HEK293 (cell line): ENCODE measurements at regions not wholly inside any gene's neighbourhood (a gene's known extent, or its start where the extent isn't known, plus 50 kb on each side); places are given as distances from the start of the nearest gene placed in this dataset.

Experiments used
- EGR2 ChIP-seq: fragments of 450-650 bp; formaldehyde crosslinking; IDR thresholded peaks from 2 replicates; pipeline ENCODE4 v1.5.1; 2016; ENCODE audit warnings: low read depth, missing biosample characterization, missing genetic modification characterization
- GLIS1 ChIP-seq: fragments of 450-650 bp; formaldehyde crosslinking; IDR thresholded peaks from 2 replicates; pipeline ENCODE4 v1.5.1; 2016; ENCODE audit warnings: missing biosample characterization, missing genetic modification characterization
- GLIS2 ChIP-seq: fragments of 450-650 bp; formaldehyde crosslinking; IDR thresholded peaks from 2 replicates; pipeline ENCODE4 v1.5.1; 2016; ENCODE audit warnings: missing biosample characterization, missing genetic modification characterization
- HOXD13 ChIP-seq: sonication (generic); formaldehyde crosslinking; IDR thresholded peaks from 2 replicates; pipeline ENCODE4 v1.8.0; 2022; ENCODE audit warnings: missing genetic modification reagents, borderline replicate concordance
- KLF1 ChIP-seq: fragments of 450-650 bp; formaldehyde crosslinking; IDR thresholded peaks from 2 replicates; pipeline ENCODE4 v1.5.1; 2016; ENCODE audit warnings: missing biosample characterization, missing genetic modification characterization
- REPIN1 ChIP-seq: fragments of 450-650 bp; formaldehyde crosslinking; IDR thresholded peaks from 2 replicates; pipeline ENCODE4 v1.5.1; 2017; ENCODE audit warnings: missing biosample characterization, missing genetic modification characterization, low read depth
- SP7 ChIP-seq: fragments of 450-650 bp; formaldehyde crosslinking; IDR thresholded peaks from 2 replicates; pipeline ENCODE4 v1.5.1; 2016; ENCODE audit warnings: missing biosample characterization, missing genetic modification characterization
- TRIM28 ChIP-seq: IDR thresholded peaks from 2 replicates; pipeline ENCODE4 v1.6.1; 2011; ENCODE audit warnings: low read length, control low read depth, borderline replicate concordance
- WT1 ChIP-seq: fragments of 450-650 bp; formaldehyde crosslinking; IDR thresholded peaks from 2 replicates; pipeline ENCODE4 v1.5.1; 2016; ENCODE audit warnings: missing biosample characterization, missing genetic modification characterization
- ZBTB7A ChIP-seq: fragments of 450-650 bp; formaldehyde crosslinking; IDR thresholded peaks from 2 replicates; pipeline ENCODE4 v1.5.1; 2016; ENCODE audit warnings: low read depth, missing biosample characterization, missing genetic modification characterization
- ZFP37 ChIP-seq: fragments of 450-650 bp; formaldehyde crosslinking; IDR thresholded peaks from 2 replicates; pipeline ENCODE4 v1.5.1; 2016; ENCODE audit warnings: missing biosample characterization, missing genetic modification characterization
- ZNF121 ChIP-seq: fragments of 450-650 bp; formaldehyde crosslinking; IDR thresholded peaks from 2 replicates; pipeline ENCODE4 v1.5.1; 2016; ENCODE audit warnings: missing biosample characterization, missing genetic modification characterization
- ZNF132 ChIP-seq: fragments of 450-650 bp; formaldehyde crosslinking; IDR thresholded peaks from 2 replicates; pipeline ENCODE4 v1.5.1; 2017; ENCODE audit warnings: missing biosample characterization, missing genetic modification characterization, borderline replicate concordance
- ZNF138 ChIP-seq: fragments of 450-650 bp; formaldehyde crosslinking; IDR thresholded peaks from 2 replicates; pipeline ENCODE4 v1.5.1; 2016; ENCODE audit warnings: missing biosample characterization, missing genetic modification characterization, borderline replicate concordance
- ZNF140 ChIP-seq: fragments of 450-650 bp; formaldehyde crosslinking; IDR thresholded peaks from 2 replicates; pipeline ENCODE4 v1.5.1; 2016; ENCODE audit warnings: missing biosample characterization, missing genetic modification characterization
- ZNF184 ChIP-seq: fragments of 450-650 bp; IDR thresholded peaks from 2 replicates; pipeline ENCODE4 v1.5.1; 2018; ENCODE audit warnings: missing biosample characterization, mild to moderate bottlenecking, missing genetic modification characterization
- ZNF2 ChIP-seq: fragments of 450-650 bp; formaldehyde crosslinking; IDR thresholded peaks from 2 replicates; pipeline ENCODE4 v1.5.1; 2016; ENCODE audit warnings: missing biosample characterization, missing genetic modification characterization
- ZNF24 ChIP-seq: fragments of 450-650 bp; formaldehyde crosslinking; IDR thresholded peaks from 2 replicates; pipeline ENCODE4 v1.5.1; 2016; ENCODE audit warnings: missing biosample characterization, missing genetic modification characterization
- ZNF292 ChIP-seq: fragments of 450-650 bp; formaldehyde crosslinking; IDR thresholded peaks from 2 replicates; pipeline ENCODE4 v1.5.1; 2016; ENCODE audit warnings: low read depth, missing biosample characterization, missing genetic modification characterization, borderline replicate concordance
- ZNF324 ChIP-seq: fragments of 450-650 bp; formaldehyde crosslinking; IDR thresholded peaks from 2 replicates; pipeline ENCODE4 v1.5.1; 2016; ENCODE audit warnings: missing biosample characterization, missing genetic modification characterization
- ZNF37A ChIP-seq: fragments of 450-650 bp; IDR thresholded peaks from 2 replicates; pipeline ENCODE4 v1.5.1; 2018; ENCODE audit warnings: missing biosample characterization, missing genetic modification characterization
- ZNF394 ChIP-seq: fragments of 450-650 bp; formaldehyde crosslinking; IDR thresholded peaks from 2 replicates; pipeline ENCODE4 v1.5.1; 2016; ENCODE audit warnings: missing biosample characterization, missing genetic modification characterization, mild to moderate bottlenecking, moderate library complexity, borderline replicate concordance
- ZNF48 ChIP-seq: fragments of 450-650 bp; formaldehyde crosslinking; IDR thresholded peaks from 2 replicates; pipeline ENCODE4 v1.5.1; 2016; ENCODE audit warnings: missing biosample characterization, missing genetic modification characterization
- ZNF488 ChIP-seq: fragments of 450-650 bp; formaldehyde crosslinking; IDR thresholded peaks from 2 replicates; pipeline ENCODE4 v1.5.1; 2016; ENCODE audit warnings: missing biosample characterization, missing genetic modification characterization
- ZNF510 ChIP-seq: fragments of 450-650 bp; formaldehyde crosslinking; IDR thresholded peaks from 2 replicates; pipeline ENCODE4 v1.5.1; 2018; ENCODE audit warnings: mild to moderate bottlenecking, missing genetic modification characterization, missing biosample characterization; ENCODE audit not compliant: insufficient replicate concordance
- ZNF529 ChIP-seq: fragments of 450-650 bp; formaldehyde crosslinking; IDR thresholded peaks from 2 replicates; pipeline ENCODE4 v1.5.1; 2017; ENCODE audit warnings: missing genetic modification characterization, missing biosample characterization; ENCODE audit not compliant: insufficient replicate concordance
- ZNF530 ChIP-seq: fragments of 450-650 bp; formaldehyde crosslinking; IDR thresholded peaks from 2 replicates; pipeline ENCODE4 v1.5.1; 2016; ENCODE audit warnings: low read depth, missing biosample characterization, missing genetic modification characterization
- ZNF664 ChIP-seq: fragments of 450-650 bp; formaldehyde crosslinking; IDR thresholded peaks from 2 replicates; pipeline ENCODE4 v1.5.1; 2016; ENCODE audit warnings: missing biosample characterization, missing genetic modification characterization
- ZNF670 ChIP-seq: fragments of 450-650 bp; formaldehyde crosslinking; IDR thresholded peaks from 2 replicates; pipeline ENCODE4 v1.5.1; 2016; ENCODE audit warnings: missing biosample characterization, missing genetic modification characterization, low read depth
- ZNF677 ChIP-seq: fragments of 450-650 bp; IDR thresholded peaks from 2 replicates; pipeline ENCODE4 v1.5.0; 2018; ENCODE audit warnings: missing biosample characterization, mild to moderate bottlenecking, missing genetic modification characterization, moderate library complexity
- ZNF707 ChIP-seq: fragments of 450-650 bp; formaldehyde crosslinking; IDR thresholded peaks from 2 replicates; pipeline ENCODE4 v1.5.1; 2016; ENCODE audit warnings: missing biosample characterization, missing genetic modification characterization
- ZNF768 ChIP-seq: fragments of 450-650 bp; formaldehyde crosslinking; IDR thresholded peaks from 2 replicates; pipeline ENCODE4 v1.5.1; 2018; ENCODE audit warnings: missing biosample characterization, mild to moderate bottlenecking, missing genetic modification characterization
- ZNF785 ChIP-seq: fragments of 450-650 bp; formaldehyde crosslinking; IDR thresholded peaks from 2 replicates; pipeline ENCODE4 v1.5.1; 2016; ENCODE audit warnings: missing biosample characterization, missing genetic modification characterization
- ZNF792 ChIP-seq: fragments of 450-650 bp; formaldehyde crosslinking; IDR thresholded peaks from 2 replicates; pipeline ENCODE4 v1.5.1; 2016; ENCODE audit warnings: missing biosample characterization, missing genetic modification characterization
- TF ChIP-seq, protein P1 (sequence below): fragments of 450-650 bp; formaldehyde crosslinking; optimal IDR thresholded peaks from 2 replicates; pipeline ENCODE3; 2016; ENCODE audit warnings: missing biosample characterization, mild to moderate bottlenecking, missing genetic modification characterization
- TF ChIP-seq, protein P2 (sequence below): fragments of 450-650 bp; formaldehyde crosslinking; IDR thresholded peaks from 2 replicates; pipeline ENCODE4 v1.5.1; 2016; ENCODE audit warnings: missing biosample characterization, missing genetic modification characterization
- TF ChIP-seq, protein P3 (sequence below): IDR thresholded peaks from 2 replicates; pipeline ENCODE4 v1.6.1; 2011; ENCODE audit warnings: mild to moderate bottlenecking, low read depth, low read length, borderline replicate concordance

DNA sequence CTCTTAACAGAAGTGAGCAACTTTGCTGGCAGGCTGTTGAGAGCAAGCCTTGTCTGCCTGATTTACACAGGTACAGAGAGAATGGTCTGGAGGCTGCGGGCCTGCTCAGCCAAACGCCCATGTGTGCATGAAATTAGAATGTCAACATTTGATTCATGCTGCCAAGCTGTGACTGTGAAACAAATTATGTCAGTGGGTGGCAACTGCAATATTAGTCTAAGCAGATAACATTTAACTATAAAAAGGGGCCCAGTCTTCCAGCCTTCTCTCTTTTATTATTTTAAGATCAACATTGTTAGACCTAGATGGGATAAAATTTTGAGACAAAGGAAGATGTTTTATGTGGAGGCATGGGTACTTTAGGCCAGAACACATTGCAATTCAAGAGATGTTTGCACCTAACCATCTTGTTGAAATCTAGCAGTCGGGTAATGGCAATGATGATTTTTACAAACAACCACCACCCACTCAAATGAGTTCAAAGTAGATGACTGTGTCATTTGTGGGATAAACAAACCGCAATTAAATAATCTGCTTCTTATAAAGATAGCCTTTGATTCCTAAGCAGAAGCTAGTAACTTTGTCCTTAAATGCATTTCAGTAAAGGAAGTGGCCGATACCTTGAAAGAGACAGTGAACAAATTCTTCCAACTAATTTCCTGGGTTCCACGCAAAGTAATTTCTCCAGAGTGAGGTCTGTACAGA lies 70.2 kb downstream of the FOXB1 start (continued):
- TF ChIP-seq ZNF488 (tag by site-specific recombination) (peak; percentile 91), ZNF324 (tag by site-specific recombination) (no peak), TRIM28 (no peak), ZNF394 (tag by site-specific recombination) (no peak), REPIN1 (no peak), ZNF664 (tag by site-specific recombination) (no peak), ZNF37A (tag by site-specific recombination) (no peak), ZNF670 (tag by site-specific recombination) (no peak), ZNF785 (no peak), EGR2 (tag by site-specific recombination) (peak; percentile 44), ZNF768 (tag by site-specific recombination) (no peak), ZNF530 (no peak), ZNF132 (tag by site-specific recombination) (no peak), ZNF121 (peak; percentile 44; the same call in 1 of the 2 replicates), ZNF24 (peak; percentile 41; the same call in 1 of the 2 replicates), ZNF140 (tag by site-specific recombination) (no peak), ZNF138 (no peak), ZNF48 (tag by site-specific recombination) (no peak), SP7 (tag by site-specific recombination) (peak; percentile 61; the same call in 1 of the 2 replicates), GLIS1 (peak; percentile 87), ZFP37 (tag by site-specific recombination) (no peak), ZNF792 (no peak), ZNF707 (no peak), WT1 (peak; percentile 56; the same call in 1 of the 2 replicates), ZNF2 (tag by site-specific recombination) (peak; percentile 83), ZBTB7A (tag by site-specific recombination) (no peak), GLIS2 (tag by site-specific recombination) (no peak), HOXD13 (CRISPR knock-in tag) (no peak), ZNF292 (tag by site-specific recombination) (no peak), KLF1 (0 out of 2 replicates have a peak, but pooled peaks have one; percentile 47), ZNF184 (tag by site-specific recombination) (no peak), ZNF529 (tag by site-specific recombination) (no peak), ZNF510 (no peak), ZNF677 (tag by site-specific recombination) (no peak)
- TF ChIP-seq, protein P1, sequence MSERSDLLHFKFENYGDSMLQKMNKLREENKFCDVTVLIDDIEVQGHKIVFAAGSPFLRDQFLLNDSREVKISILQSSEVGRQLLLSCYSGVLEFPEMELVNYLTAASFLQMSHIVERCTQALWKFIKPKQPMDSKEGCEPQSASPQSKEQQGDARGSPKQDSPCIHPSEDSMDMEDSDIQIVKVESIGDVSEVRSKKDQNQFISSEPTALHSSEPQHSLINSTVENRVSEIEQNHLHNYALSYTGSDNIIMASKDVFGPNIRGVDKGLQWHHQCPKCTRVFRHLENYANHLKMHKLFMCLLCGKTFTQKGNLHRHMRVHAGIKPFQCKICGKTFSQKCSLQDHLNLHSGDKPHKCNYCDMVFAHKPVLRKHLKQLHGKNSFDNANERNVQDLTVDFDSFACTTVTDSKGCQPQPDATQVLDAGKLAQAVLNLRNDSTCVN = no peak
- TF ChIP-seq, protein P2, sequence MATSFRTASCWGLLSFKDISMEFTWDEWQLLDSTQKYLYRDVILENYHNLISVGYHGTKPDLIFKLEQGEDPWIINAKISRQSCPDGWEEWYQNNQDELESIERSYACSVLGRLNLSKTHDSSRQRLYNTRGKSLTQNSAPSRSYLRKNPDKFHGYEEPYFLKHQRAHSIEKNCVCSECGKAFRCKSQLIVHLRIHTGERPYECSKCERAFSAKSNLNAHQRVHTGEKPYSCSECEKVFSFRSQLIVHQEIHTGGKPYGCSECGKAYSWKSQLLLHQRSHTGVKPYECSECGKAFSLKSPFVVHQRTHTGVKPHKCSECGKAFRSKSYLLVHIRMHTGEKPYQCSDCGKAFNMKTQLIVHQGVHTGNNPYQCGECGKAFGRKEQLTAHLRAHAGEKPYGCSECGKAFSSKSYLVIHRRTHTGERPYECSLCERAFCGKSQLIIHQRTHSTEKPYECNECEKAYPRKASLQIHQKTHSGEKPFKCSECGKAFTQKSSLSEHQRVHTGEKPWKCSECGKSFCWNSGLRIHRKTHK (tag by site-specific recombination) = no peak
- TF ChIP-seq, protein P3, sequence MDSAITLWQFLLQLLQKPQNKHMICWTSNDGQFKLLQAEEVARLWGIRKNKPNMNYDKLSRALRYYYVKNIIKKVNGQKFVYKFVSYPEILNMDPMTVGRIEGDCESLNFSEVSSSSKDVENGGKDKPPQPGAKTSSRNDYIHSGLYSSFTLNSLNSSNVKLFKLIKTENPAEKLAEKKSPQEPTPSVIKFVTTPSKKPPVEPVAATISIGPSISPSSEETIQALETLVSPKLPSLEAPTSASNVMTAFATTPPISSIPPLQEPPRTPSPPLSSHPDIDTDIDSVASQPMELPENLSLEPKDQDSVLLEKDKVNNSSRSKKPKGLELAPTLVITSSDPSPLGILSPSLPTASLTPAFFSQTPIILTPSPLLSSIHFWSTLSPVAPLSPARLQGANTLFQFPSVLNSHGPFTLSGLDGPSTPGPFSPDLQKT = no peak
